ENCODE measurements at regions not wholly inside any gene's neighbourhood (a gene's known extent, or its start where the extent isn't known, plus 50 kb on each side); places are given as distances from the start of the nearest gene placed in this dataset.

DNA sequence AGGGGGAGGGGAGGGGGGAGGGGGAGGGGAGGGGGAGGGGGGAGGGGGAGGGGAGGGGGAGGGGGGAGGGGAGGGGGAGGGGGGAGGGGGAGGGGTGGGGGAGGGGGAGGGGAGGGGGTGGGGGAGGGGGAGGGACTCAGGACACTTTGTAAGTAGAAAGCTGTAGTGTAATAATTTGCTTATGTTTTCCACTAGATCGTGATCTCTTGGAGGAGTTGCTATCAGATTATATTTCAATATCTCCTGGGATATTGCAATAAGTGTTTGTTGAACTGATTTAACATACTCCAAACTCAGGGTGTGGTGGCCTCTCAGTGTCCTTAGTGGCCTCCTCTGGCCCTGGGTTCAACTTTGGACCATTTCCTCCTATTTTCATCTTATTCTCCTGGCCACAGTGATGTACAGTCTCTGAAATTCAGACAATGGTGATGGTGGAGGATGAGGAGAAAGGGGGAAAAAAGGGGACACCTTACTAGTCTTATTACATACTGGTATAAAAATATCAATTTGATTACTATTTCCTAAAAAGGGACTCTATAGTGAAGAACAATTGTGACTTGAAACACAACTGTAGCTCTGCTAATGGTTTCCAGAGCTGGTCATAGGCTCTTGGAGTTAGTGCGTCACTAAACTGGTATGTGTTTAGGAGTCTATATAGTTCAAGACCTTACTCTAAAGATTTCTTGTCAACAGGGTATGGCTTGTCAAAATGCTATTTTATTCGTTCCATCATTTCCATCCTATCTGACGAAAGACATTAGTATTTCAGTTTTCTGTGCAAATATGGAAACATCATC is 89.6 kb downstream of the DDX1 start:
- TF ChIP-seq POLR2AphosphoS5 (IDR thresholded peaks at IDR 0.05; ENCODE audit: low read depth, low read length): no peak
- TF ChIP-seq SIN3A (IDR thresholded peaks at IDR 0.05; ENCODE audit: borderline replicate concordance, insufficient read depth, low read length): no peak
- TF ChIP-seq REST (IDR thresholded peaks at IDR 0.05; ENCODE audit: insufficient read depth in 1 of 2, low read depth in 2 of 2, low read length in 2 of 2): no peak
- TF ChIP-seq TAF1 (IDR thresholded peaks at IDR 0.05; ENCODE audit: borderline replicate concordance, insufficient read depth, low read length): no peak
